Upper lobe of left lung (tissue), 4 donors: ENCODE measurements at regions not wholly inside any gene's neighbourhood (a gene's known extent, or its start where the extent isn't known, plus 50 kb on each side); places are given as distances from the start of the nearest gene placed in this dataset.

Experiments used
- CTCF ChIP-seq, 6 experiments: fragments of 450-650 bp in 4 of 6; fragments of 200-600 bp in 2 of 6; sonication (generic) in 2 of 6; IDR thresholded peaks; one replicate each; pipeline ENCODE4 v1.5.1; 2016 to 2019; ENCODE audit warnings: antibody characterized with exemption in 6 of 6
- POLR2A ChIP-seq, 4 donors: fragments of 450-650 bp; IDR thresholded peaks; one replicate each; pipeline ENCODE4 v1.5.1; 2016 to 2017; ENCODE audit warnings: antibody characterized with exemption in 4 of 4, mild to moderate bottlenecking in 2 of 4

DNA sequence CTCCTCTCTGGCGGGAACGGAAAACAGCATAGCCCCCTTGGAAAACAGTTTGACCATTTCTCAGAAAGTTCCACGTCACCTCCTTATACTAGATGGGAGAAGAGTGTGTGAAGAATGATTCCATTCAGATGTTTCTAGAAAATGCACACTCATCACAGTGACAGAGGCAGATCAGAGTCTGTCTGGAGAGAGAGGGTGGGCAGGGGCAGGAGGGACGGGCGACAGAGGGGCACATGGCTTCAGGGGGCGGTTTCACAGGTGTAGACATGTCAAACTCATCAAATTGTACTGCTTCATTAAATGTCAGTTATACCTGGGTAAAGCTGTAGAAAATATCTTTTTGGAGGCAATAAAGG, 88.8 kb upstream of the TAF1B start:
- TF ChIP-seq CTCF (IDR thresholded peaks at IDR 0.05) (no peak), POLR2A (IDR thresholded peaks at IDR 0.05) (no peak)
